GM19351 (cell line): ENCODE measurements at regions not wholly inside any gene's neighbourhood (a gene's known extent, or its start where the extent isn't known, plus 50 kb on each side); places are given as distances from the start of the nearest gene placed in this dataset.

ENCODE experiments used
- ATAC-seq: cut with Tn5 transposase; IDR thresholded peaks from one replicate; pipeline ENCODE4 v1.9.1; 2021; ENCODE audit warnings: mild to moderate bottlenecking, moderate library complexity; ENCODE audit not compliant: unreplicated experiment

DNA sequence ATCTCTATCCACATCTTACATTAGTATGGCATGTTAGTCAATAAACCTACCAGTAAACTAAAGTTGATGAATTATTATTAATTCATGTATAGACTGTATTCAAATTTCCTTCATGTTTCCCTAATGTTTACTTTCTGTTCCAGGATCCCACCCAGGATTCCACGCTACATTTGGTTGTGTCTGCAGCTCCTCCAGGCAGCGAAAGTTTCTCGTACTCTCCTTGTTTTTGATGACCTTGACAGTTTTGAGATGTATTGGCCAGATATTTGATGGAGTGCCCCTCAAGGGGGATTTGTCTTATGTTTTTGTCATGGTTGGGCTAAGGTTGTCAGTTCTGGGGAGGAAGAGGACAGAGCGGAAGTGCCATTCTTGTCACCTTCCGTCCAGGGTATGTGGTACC is 445.2 kb upstream of the CDH4 start:
- no peak for ATAC-seq

- no peak for ATAC-seq
Observed at GRCh38 chr20:60808003-60808672, 443.9 kb upstream of the CDH4 start.

DNA sequence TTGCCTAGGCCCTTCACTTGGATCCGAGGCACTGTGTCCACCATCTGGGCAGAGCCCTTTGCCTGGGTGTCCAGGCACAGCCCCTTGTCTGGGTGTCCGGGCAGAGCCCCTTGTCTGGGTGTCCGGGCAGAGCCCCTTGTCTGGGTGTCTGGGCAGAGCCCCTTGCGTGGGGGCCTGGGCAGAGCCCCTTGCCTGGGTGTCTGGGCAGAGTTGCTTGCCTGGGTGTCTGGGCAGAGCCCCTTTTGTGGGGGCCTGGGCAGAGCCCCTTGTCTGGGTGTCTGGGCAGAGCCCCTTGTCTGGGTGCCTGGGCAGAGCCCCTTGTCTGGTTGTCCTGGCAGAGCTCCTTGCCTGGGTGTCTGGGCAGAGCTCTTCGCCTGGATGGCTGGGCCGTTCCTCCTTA is 443.4 kb upstream of the CDH4 start:
- ATAC-seq = no peak

GRCh38 chr20:60810561-60810960 is 441.5 kb upstream of the CDH4 start:
- no peak for ATAC-seq

DNA sequence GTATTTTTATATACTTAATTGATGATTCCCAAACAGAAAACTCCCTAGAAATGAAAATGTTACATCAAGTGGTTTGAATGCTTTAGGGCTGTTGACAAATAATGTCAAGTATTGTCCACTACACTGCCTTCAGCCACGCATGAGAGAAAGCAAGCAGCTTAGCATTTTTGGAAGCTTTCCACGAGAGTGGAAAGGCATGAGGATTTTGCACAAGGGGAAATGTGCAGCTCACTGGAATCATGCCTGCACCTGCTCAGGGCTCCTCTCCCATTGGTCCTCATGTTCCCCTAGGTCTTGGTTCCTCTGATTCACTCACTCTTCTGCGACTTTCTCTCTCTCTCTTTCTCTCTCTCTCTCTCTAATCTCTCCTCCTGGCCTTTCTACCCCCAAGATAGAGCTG is 439.5 kb upstream of the CDH4 start:
- no peak for ATAC-seq

GRCh38 chr20:60813066-60813465 is 439.0 kb upstream of the CDH4 start:
- ATAC-seq = no peak

- ATAC-seq = no peak
Observed at GRCh38 chr20:60815656-60816055, 436.4 kb upstream of the CDH4 start.

GRCh38 chr20:60816901-60817300 is 435.2 kb upstream of the CDH4 start:
- ATAC-seq = no peak

DNA sequence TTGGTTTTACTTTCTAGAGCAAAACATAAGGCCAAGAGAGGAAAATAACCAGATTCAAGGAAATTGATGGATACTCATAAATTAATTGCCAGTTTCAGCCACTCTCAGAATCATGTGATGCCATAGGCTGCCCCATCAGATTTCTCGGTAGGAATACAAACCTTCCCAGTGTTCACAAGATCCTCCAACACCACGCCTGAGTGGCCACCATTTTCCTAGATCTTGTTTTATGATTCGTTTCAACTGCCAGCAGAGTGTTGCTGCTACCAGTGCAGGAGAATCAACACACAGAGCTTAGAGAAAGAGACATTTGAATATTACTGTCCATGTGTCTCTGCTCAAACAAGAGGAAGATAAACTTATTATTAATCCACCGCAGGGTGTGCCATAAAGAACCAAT is 434.2 kb upstream of the CDH4 start:
- ATAC-seq = no peak

DNA sequence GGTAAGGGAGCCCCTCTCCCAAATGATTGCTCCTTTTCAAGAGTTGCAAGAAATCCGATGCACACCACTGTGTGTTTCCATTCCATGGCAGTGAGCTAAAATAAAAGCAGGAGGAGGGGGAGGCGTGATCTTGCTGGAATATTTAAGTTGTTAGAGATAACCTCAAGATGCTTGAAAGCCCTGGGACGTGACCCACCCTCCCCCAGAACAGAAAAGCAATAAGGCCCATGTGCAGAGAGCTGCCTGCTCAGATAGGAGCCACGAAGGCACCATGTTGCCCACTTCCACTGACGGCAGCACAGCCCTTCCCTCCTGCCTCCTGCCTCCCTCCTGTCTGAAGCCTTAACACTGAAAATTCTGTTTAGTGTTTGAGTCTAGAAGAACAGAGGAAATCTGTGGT is 432.6 kb upstream of the CDH4 start:
- no peak for ATAC-seq

DNA sequence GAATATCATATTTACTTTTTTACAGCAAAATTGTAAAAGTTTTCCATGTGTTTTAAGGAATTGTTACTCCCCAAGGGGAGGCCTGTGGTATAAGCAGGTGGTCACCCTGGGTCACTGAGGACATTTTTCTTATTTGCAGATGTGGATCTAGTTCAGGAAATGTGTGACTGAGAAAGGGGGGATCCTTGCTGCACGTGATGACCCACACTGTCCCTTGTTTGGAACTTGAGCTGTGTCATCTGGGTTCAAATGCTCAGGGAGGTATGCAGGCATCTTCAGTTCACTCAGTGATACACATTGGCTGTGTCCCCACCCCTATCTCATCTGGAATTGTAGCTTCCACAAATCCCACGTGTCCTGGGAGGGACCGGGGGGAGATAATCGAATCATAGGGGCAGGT is 431.9 kb upstream of the CDH4 start:
- ATAC-seq = no peak

DNA sequence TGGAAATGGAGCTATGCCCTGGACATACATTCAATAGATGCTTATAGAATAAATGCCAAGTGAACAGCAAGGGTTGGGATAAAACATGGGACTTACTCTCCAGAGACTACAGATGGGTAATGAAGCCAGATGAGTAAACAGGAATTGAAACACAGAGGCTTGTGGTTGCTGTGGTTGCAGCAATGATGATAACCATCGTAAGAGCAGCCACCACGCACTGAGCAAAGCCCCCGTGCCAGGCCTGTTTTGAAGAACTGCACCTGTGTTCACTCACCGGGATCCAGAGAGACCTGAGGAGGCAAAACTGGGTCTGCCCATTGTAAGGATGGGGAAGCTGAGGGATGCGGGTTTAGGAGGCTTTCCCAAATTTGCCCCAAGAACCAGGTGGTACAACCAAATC is 431.1 kb upstream of the CDH4 start:
- ATAC-seq = no peak

GRCh38 chr20:60822699-60823607 is 429.1 kb upstream of the CDH4 start:
- ATAC-seq = no peak

GRCh38 chr20:60835876-60836275 is 416.2 kb upstream of the CDH4 start:
- ATAC-seq = no peak

GRCh38 chr20:60837173-60837770 is 414.8 kb upstream of the CDH4 start:
- ATAC-seq = no peak

DNA sequence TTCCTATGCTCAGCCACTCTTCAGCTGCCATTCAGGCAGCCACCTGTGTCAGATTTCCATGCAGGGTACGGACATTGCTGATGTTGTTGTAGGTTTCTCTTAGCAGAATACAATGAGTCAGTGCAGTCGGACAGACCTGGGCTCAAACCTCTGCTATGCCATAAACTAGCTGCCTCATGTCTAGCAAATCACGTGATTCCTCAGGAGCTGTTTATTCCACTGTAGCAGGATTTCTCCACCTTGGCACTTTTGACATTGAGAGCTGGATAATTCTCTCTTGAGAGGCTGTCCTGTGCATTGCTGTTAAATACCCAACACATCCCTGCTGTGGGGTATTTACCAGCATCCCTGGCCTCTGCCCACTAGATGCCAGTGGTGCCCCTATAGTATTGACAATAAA is 413.8 kb upstream of the CDH4 start:
- ATAC-seq = no peak

- ATAC-seq = no peak
Observed at GRCh38 chr20:60840971-60841370, 411.1 kb upstream of the CDH4 start.

DNA sequence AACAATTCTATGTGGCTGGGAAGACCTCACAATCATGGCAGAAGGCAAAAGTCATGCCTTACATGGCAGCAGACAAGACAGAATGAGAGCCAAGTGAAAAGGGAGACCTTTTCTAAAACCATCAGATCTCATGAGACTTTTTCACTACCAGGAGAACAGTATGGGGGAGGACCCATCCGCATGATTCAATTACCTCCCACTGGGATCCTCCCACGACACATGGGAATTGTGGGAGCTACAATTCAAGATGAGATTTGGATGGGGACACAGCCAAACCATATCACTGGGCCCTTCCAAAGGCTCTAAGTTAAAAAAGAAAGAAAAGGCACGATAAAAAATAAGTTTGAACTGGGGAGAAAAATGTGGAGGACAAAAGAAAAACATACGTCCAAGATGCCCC is 406.9 kb upstream of the CDH4 start:
- ATAC-seq = no peak

GRCh38 chr20:60851826-60852704 is 400.0 kb upstream of the CDH4 start:
- no peak for ATAC-seq

- no peak for ATAC-seq
Observed at GRCh38 chr20:60857708-60858107, 394.4 kb upstream of the CDH4 start.

DNA sequence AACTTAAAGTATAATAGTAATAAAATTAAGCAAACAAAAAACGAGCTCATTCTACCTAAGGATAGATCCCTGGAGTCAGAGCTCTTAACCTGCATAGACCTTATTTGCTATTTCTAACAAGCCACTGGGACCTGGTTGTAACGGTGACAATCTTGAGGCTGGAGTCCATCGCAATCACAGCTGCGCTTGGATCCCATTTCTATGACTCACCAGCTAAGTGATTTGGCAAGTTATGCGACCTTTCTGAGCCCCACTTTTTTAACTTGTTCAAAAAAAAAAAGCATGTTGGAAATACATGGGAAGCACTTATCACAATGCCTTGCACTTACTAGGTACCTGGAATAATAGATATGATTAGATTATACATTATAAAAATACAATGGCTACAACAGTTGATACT is 389.5 kb upstream of the CDH4 start:
- no peak for ATAC-seq
